Right lobe of liver (tissue), 6 donors: ENCODE measurements at regions not wholly inside any gene's neighbourhood (a gene's known extent, or its start where the extent isn't known, plus 50 kb on each side); places are given as distances from the start of the nearest gene placed in this dataset.

Experiments
- ATAC-seq, 4 donors: fragments of 200-7000 bp; cut with Tn5 transposase; one replicate each; pipeline ENCODE4 v1.9.1; 2020; ENCODE audit warnings: mild to moderate bottlenecking in 4 of 4, moderate library complexity in 4 of 4
- DNase-seq, 3 donors: peaks; one replicate each; pipeline ENCODE4 v3.0.0-alpha.2; 2020
- H3K27ac ChIP-seq, 3 donors: fragments of 200-600 bp; one replicate each; pipeline ENCODE4 v1.8.0; 2022
- H3K27me3 ChIP-seq, 2 donors: fragments of 200-600 bp; one replicate each; pipeline ENCODE4 v1.8.0; 2022
- H3K36me3 ChIP-seq, 4 donors: fragments of 200-600 bp; sonication (generic) in 1 of 4; one replicate each; pipeline versions ENCODE4 v1.5.1 to v1.8.0; 2017 to 2022; ENCODE audit warnings: control low read depth in 1 of 4
- H3K4me1 ChIP-seq, 4 donors: fragments of 200-600 bp; sonication (generic) in 1 of 4; one replicate each; pipeline versions ENCODE4 v1.5.1 to v1.8.0; 2017 to 2022; ENCODE audit warnings: control low read depth in 1 of 4
- H3K4me3 ChIP-seq, 3 donors: fragments of 200-600 bp; one replicate each; pipeline ENCODE4 v1.8.0; 2022
- H3K9me3 ChIP-seq, 4 donors: fragments of 200-600 bp; sonication (generic) in 1 of 4; one replicate each; pipeline versions ENCODE4 v1.5.1 to v1.8.0; 2017 to 2022; ENCODE audit warnings: control low read depth in 1 of 4
- CTCF ChIP-seq, 4 donors: fragments of 200-600 bp in 3 of 4; fragments of 450-650 bp in 1 of 4; IDR thresholded peaks; one replicate each; pipeline versions ENCODE4 v1.5.1 to v1.8.0; 2016 to 2022; ENCODE audit warnings: antibody characterized with exemption in 4 of 4, mild to moderate bottlenecking in 2 of 4
- POLR2A ChIP-seq: fragments of 450-650 bp; IDR thresholded peaks from one replicate; pipeline ENCODE4 v1.6.1; 2017; ENCODE audit warnings: antibody characterized with exemption, mild to moderate bottlenecking
- WGBS: methylation state at CpG from one replicate; pipeline ENCODE4 v1.1.6; 2018; ENCODE audit warnings: low coverage, low lambda C conversion rate; ENCODE audit not compliant: insufficient coverage; ENCODE audit errors: missing lambda C conversion rate; 5-methylcytosine and 5-hydroxymethylcytosine counted together
- intact Hi-C, 2 donors: fragments of 100-400 bp; cut with DNase I; formaldehyde crosslinking; loops; one replicate each; pipeline versions ENCODE4 v1.11.2 to v1.14.1; 2022
- donor health status: DM: no; HTN: yes; CAD: no.
- donor health status: DM: no; HTN: no; CAD: no.
- donor health status: DM: no; HTN: no; CAD: no.
- donor health status: DM: no; HTN: yes; CAD: no.
- donor health status: DM: no; HTN: yes; CAD: no.

GRCh38 chr2:120929829-120930228 is 194.2 kb downstream of the GLI2 start:
- H3K9me3 ChIP-seq: no peaks in the 10 kb centered on the region
- H3K27ac ChIP-seq: no peak overlapping the region
- H3K4me1 ChIP-seq: no peaks in the 10 kb centered on the region
- H3K36me3 ChIP-seq: no peaks in the 10 kb centered on the region
- intact Hi-C loops: no loop called here
- no peak overlapping the region for H3K4me3 ChIP-seq
- ATAC-seq (no peak), DNase-seq (no peak)
- no peaks in the 10 kb centered on the region for H3K27me3 ChIP-seq
- TF ChIP-seq POLR2A: no peak
- TF ChIP-seq CTCF (IDR thresholded peaks at IDR 0.05): no peak
- 40% methylated on average over 1 of the region's 2 CpGs for WGBS

- intact Hi-C loops: no loop called here
- H3K4me3 ChIP-seq: no peak overlapping the region
Measured at GRCh38 chr2:120930236-120930635, 194.6 kb downstream of the GLI2 start.

GRCh38 chr2:120930864-120931263 is 195.2 kb downstream of the GLI2 start:
- WGBS: 60% methylated on average over 1 of the region's 3 CpGs
- H3K4me1 ChIP-seq: no peaks in the 10 kb centered on the region
- H3K9me3 ChIP-seq: no peaks in the 10 kb centered on the region
- intact Hi-C loops: no loop called here
- no peaks in the 10 kb centered on the region for H3K27me3 ChIP-seq
- no peak for TF ChIP-seq POLR2A
- no peak for TF ChIP-seq CTCF (IDR thresholded peaks at IDR 0.05)
- DNase-seq: no peak
- no peak overlapping the region for H3K4me3 ChIP-seq
- no peak overlapping the region for H3K27ac ChIP-seq
- no peak for ATAC-seq
- H3K36me3 ChIP-seq: no peaks in the 10 kb centered on the region

More at GRCh38 chr2:120930236-120930635, 194.6 kb downstream of the GLI2 start:
- TF ChIP-seq POLR2A (no peak), CTCF (IDR thresholded peaks at IDR 0.05) (no peak)
- Histone ChIP-seq H3K36me3 (no peaks in the 10 kb centered on the region), H3K27me3 (no peaks in the 10 kb centered on the region), H3K4me1 (no peaks in the 10 kb centered on the region), H3K9me3 (no peaks in the 10 kb centered on the region), H3K27ac (no peak overlapping the region)
- DNase-seq (no peak), ATAC-seq (no peak)
- WGBS: 87% methylated on average over 4 of the region's 10 CpGs

- ATAC-seq (no peak), DNase-seq (no peak)
- WGBS: 67% methylated on average over 5 of the region's 7 CpGs
- intact Hi-C loops: no loop called here
- no peaks in the 10 kb centered on the region for H3K9me3 ChIP-seq
- TF ChIP-seq CTCF (IDR thresholded peaks at IDR 0.05) (no peak), POLR2A (no peak)
- no peak overlapping the region for H3K4me3 ChIP-seq
- H3K4me1 ChIP-seq: no peaks in the 10 kb centered on the region
- no peaks in the 10 kb centered on the region for H3K27me3 ChIP-seq
- H3K27ac ChIP-seq: no peak overlapping the region
- no peaks in the 10 kb centered on the region for H3K36me3 ChIP-seq
Measured at GRCh38 chr2:120932472-120932871, 196.8 kb downstream of the GLI2 start.

GRCh38 chr2:120932881-120933280 is 197.2 kb downstream of the GLI2 start:
- intact Hi-C loops: no loop called here
- DNase-seq: no peak
- TF ChIP-seq CTCF (IDR thresholded peaks at IDR 0.05) (no peak), POLR2A (no peak)
- Histone ChIP-seq H3K4me3 (no peak overlapping the region), H3K4me1 (no peaks in the 10 kb centered on the region), H3K36me3 (no peaks in the 10 kb centered on the region), H3K9me3 (no peaks in the 10 kb centered on the region), H3K27me3 (no peaks in the 10 kb centered on the region), H3K27ac (no peak overlapping the region)
- WGBS: 69% methylated on average over 2 of the region's 7 CpGs
- ATAC-seq: no peak
